ENCODE measurements at regions not wholly inside any gene's neighbourhood (a gene's known extent, or its start where the extent isn't known, plus 50 kb on each side); places are given as distances from the start of the nearest gene placed in this dataset.

- peak; percentile 48 for ATAC-seq
- H3K27ac Mint-ChIP-seq, result peak overlapping the region; percentile 99 to 100
- H3K9me3 Mint-ChIP-seq, result peaks cover 7 to 20% of the 10 kb centered on the region in 2 donors
- no peaks in the 10 kb centered on the region for H3K27me3 Mint-ChIP-seq
- H3K4me1 Mint-ChIP-seq, result peaks cover 76% of the 10 kb centered on the region
- H3K4me3 Mint-ChIP-seq, result peak overlapping the region; percentile 86 to 92
- peak; percentile 29 to 40 for DNase-seq
These were observed 121.8 kb downstream of the AKAP11 start for GRCh38 chr13:42393573-42394360.

GRCh38 chr13:42394361-42394708, 122.4 kb downstream of the AKAP11 start:
- no peak for ATAC-seq
- Mint-ChIP-seq H3K4me3 (peak overlapping the region; percentile 86 to 92), H3K27ac (peak overlapping the region; percentile 99 to 100), H3K9me3 (peaks cover 7 to 20% of the 10 kb centered on the region in 2 donors), H3K27me3 (no peaks in the 10 kb centered on the region), H3K4me1 (peaks cover 74% of the 10 kb centered on the region)
- no peak for DNase-seq

GRCh38 chr13:42394711-42395085, 122.7 kb downstream of the AKAP11 start:
- peaks cover 7 to 23% of the 10 kb centered on the region in 2 donors for H3K9me3 Mint-ChIP-seq
- peaks cover 78% of the 10 kb centered on the region for H3K4me1 Mint-ChIP-seq
- DNase-seq, result peak in 1 of 2 donors; percentile 35
- H3K27me3 Mint-ChIP-seq, result no peaks in the 10 kb centered on the region
- peak; percentile 41 for ATAC-seq
- H3K27ac Mint-ChIP-seq, result peak overlapping the region; percentile 99 to 100
- H3K4me3 Mint-ChIP-seq, result peak overlapping the region; percentile 86 to 92

GRCh38 chr13:42395086-42395821, 123.3 kb downstream of the AKAP11 start:
- Mint-ChIP-seq H3K9me3 (peaks cover 5 to 25% of the 10 kb centered on the region in 2 donors), H3K27me3 (no peaks in the 10 kb centered on the region), H3K4me3 (peak overlapping the region; percentile 86 to 92), H3K4me1 (peaks cover 84% of the 10 kb centered on the region), H3K27ac (peak overlapping the region; percentile 99 to 100)
- DNase-seq, result peak; percentile 32 to 54
- ATAC-seq, result peak; percentile 36

GRCh38 chr13:42396501-42396900, 124.5 kb downstream of the AKAP11 start:
- peak overlapping the region; percentile 72 to 94 for H3K27ac Mint-ChIP-seq
- peak; percentile 51 for ATAC-seq
- no peaks in the 10 kb centered on the region for H3K27me3 Mint-ChIP-seq
- peaks cover 0 to 28% of the 10 kb centered on the region in 2 donors for H3K9me3 Mint-ChIP-seq
- DNase-seq, result peak; percentile 26 to 66
- H3K4me3 Mint-ChIP-seq, result peak overlapping the region; percentile 74 to 92
- H3K4me1 Mint-ChIP-seq, result peaks cover 87% of the 10 kb centered on the region

- ATAC-seq, result no peak
- Mint-ChIP-seq H3K27me3 (no peaks in the 10 kb centered on the region), H3K4me1 (peaks cover 87% of the 10 kb centered on the region), H3K9me3 (peaks cover 0 to 28% of the 10 kb centered on the region in 2 donors), H3K27ac (peak overlapping the region; percentile 72 to 94), H3K4me3 (peak overlapping the region; percentile 74 to 92)
- no peak for DNase-seq
These were observed 125.1 kb downstream of the AKAP11 start for GRCh38 chr13:42396901-42397655.

- Mint-ChIP-seq H3K27ac (no peak overlapping the region), H3K9me3 (peaks cover 0 to 22% of the 10 kb centered on the region in 2 donors), H3K4me3 (peak overlapping the region; percentile 12 to 13)
These were observed 126.6 kb downstream of the AKAP11 start for GRCh38 chr13:42398533-42398932.

GRCh38 chr13:42400188-42400833, 128.4 kb downstream of the AKAP11 start:
- H3K9me3 Mint-ChIP-seq, result peaks cover 0 to 15% of the 10 kb centered on the region in 2 donors
- peak overlapping the region in 1 of 2 donors; percentile 16 for H3K27ac Mint-ChIP-seq
- H3K4me3 Mint-ChIP-seq, result no peak overlapping the region
- DNase-seq, result no peak
- ATAC-seq, result no peak
- peaks cover 77% of the 10 kb centered on the region for H3K4me1 Mint-ChIP-seq
- H3K27me3 Mint-ChIP-seq, result no peaks in the 10 kb centered on the region

More at GRCh38 chr13:42398533-42398932, 126.6 kb downstream of the AKAP11 start:
- DNase-seq (no peak), ATAC-seq (no peak)
- Mint-ChIP-seq H3K4me1 (peaks cover 83% of the 10 kb centered on the region), H3K27me3 (no peaks in the 10 kb centered on the region)

- Mint-ChIP-seq H3K4me1 (peaks cover 80% of the 10 kb centered on the region), H3K9me3 (peaks cover 0 to 15% of the 10 kb centered on the region in 2 donors), H3K4me3 (no peak overlapping the region), H3K27ac (no peak overlapping the region), H3K27me3 (no peaks in the 10 kb centered on the region)
- ATAC-seq (no peak), DNase-seq (no peak)
These were observed 129.4 kb downstream of the AKAP11 start for GRCh38 chr13:42401376-42401775.

- DNase-seq (peak; percentile 62 to 86), ATAC-seq (peak; percentile 93)
- no peaks in the 10 kb centered on the region for H3K9me3 Mint-ChIP-seq
- peak overlapping the region; percentile 97 for H3K27ac Mint-ChIP-seq
- peak overlapping the region; percentile 53 to 58 for H3K4me3 Mint-ChIP-seq
- H3K27me3 Mint-ChIP-seq, result no peaks in the 10 kb centered on the region
- H3K4me1 Mint-ChIP-seq, result peaks cover 66% of the 10 kb centered on the region
These were observed 133.9 kb downstream of the AKAP11 start for GRCh38 chr13:42405665-42406390.

GRCh38 chr13:42409075-42409474, 137.1 kb downstream of the AKAP11 start:
- ATAC-seq, result no peak
- no peak overlapping the region for H3K27ac Mint-ChIP-seq
- peaks cover 75% of the 10 kb centered on the region for H3K4me1 Mint-ChIP-seq
- DNase-seq, result no peak
- H3K4me3 Mint-ChIP-seq, result no peak overlapping the region
- no peaks in the 10 kb centered on the region for H3K27me3 Mint-ChIP-seq
- no peaks in the 10 kb centered on the region for H3K9me3 Mint-ChIP-seq

- H3K27ac Mint-ChIP-seq, result no peak overlapping the region
- H3K4me3 Mint-ChIP-seq, result no peak overlapping the region
- ATAC-seq, result no peak
- H3K4me1 Mint-ChIP-seq, result peaks cover 76% of the 10 kb centered on the region
- no peaks in the 10 kb centered on the region for H3K9me3 Mint-ChIP-seq
- DNase-seq, result no peak
- H3K27me3 Mint-ChIP-seq, result no peaks in the 10 kb centered on the region
These were observed 137.6 kb downstream of the AKAP11 start for GRCh38 chr13:42409551-42409950.

- peak overlapping the region; percentile 36 to 42 for H3K27ac Mint-ChIP-seq
- H3K27me3 Mint-ChIP-seq, result no peaks in the 10 kb centered on the region
- H3K9me3 Mint-ChIP-seq, result no peaks in the 10 kb centered on the region
- DNase-seq (no peak), ATAC-seq (peak; percentile 56)
- H3K4me1 Mint-ChIP-seq, result peaks cover 51% of the 10 kb centered on the region
- H3K4me3 Mint-ChIP-seq, result no peak overlapping the region
These were observed 141.0 kb downstream of the AKAP11 start for GRCh38 chr13:42412812-42413483.

GRCh38 chr13:42413484-42413815, 141.5 kb downstream of the AKAP11 start:
- H3K9me3 Mint-ChIP-seq, result no peaks in the 10 kb centered on the region
- H3K4me3 Mint-ChIP-seq, result no peak overlapping the region
- H3K4me1 Mint-ChIP-seq, result peaks cover 52% of the 10 kb centered on the region
- ATAC-seq (no peak), DNase-seq (no peak)
- H3K27ac Mint-ChIP-seq, result no peak overlapping the region
- no peaks in the 10 kb centered on the region for H3K27me3 Mint-ChIP-seq
